ENCODE measurements at regions not wholly inside any gene's neighbourhood (a gene's known extent, or its start where the extent isn't known, plus 50 kb on each side); places are given as distances from the start of the nearest gene placed in this dataset.

GRCh38 chr13:34752283-34752960 is 189.6 kb upstream of the NBEA start:
- DNase-seq (ENCODE audit: low read depth) = no peak

- no peak for DNase-seq (ENCODE audit: low read depth)
Measured at GRCh38 chr13:34756136-34756535, 185.9 kb upstream of the NBEA start.

GRCh38 chr13:34756572-34756971 is 185.5 kb upstream of the NBEA start:
- no peak for DNase-seq (ENCODE audit: low read depth)

GRCh38 chr13:34757441-34757840 is 184.6 kb upstream of the NBEA start:
- no peak for DNase-seq (ENCODE audit: low read depth)

- no peak for DNase-seq (ENCODE audit: low read depth)
Measured at GRCh38 chr13:34758628-34759027, 183.4 kb upstream of the NBEA start.

- no peak for DNase-seq (ENCODE audit: low read depth)
Measured at GRCh38 chr13:34762312-34762711, 179.8 kb upstream of the NBEA start.

- no peak for DNase-seq (ENCODE audit: low read depth)
Measured at GRCh38 chr13:34764246-34764645, 177.8 kb upstream of the NBEA start.

GRCh38 chr13:34765446-34766180 is 176.5 kb upstream of the NBEA start:
- no peak for DNase-seq (ENCODE audit: low read depth)

GRCh38 chr13:34767778-34768177 is 174.3 kb upstream of the NBEA start:
- no peak for DNase-seq (ENCODE audit: low read depth)

GRCh38 chr13:34772206-34772605 is 169.9 kb upstream of the NBEA start:
- DNase-seq (ENCODE audit: low read depth) = no peak

GRCh38 chr13:34772881-34773280 is 169.2 kb upstream of the NBEA start:
- no peak for DNase-seq (ENCODE audit: low read depth)

- no peak for DNase-seq (ENCODE audit: low read depth)
Measured at GRCh38 chr13:34776390-34776981, 165.6 kb upstream of the NBEA start.

- DNase-seq (ENCODE audit: low read depth) = no peak
Measured at GRCh38 chr13:34777089-34777913, 164.8 kb upstream of the NBEA start.

GRCh38 chr13:34777914-34778303 is 164.2 kb upstream of the NBEA start:
- no peak for DNase-seq (ENCODE audit: low read depth)

GRCh38 chr13:34779171-34779570 is 162.9 kb upstream of the NBEA start:
- DNase-seq (ENCODE audit: low read depth) = no peak

- DNase-seq (ENCODE audit: low read depth) = no peak
Measured at GRCh38 chr13:34793301-34793700, 148.8 kb upstream of the NBEA start.

- DNase-seq (ENCODE audit: low read depth) = no peak
Measured at GRCh38 chr13:34803756-34804155, 138.3 kb upstream of the NBEA start.

- no peak for DNase-seq (ENCODE audit: low read depth)
Measured at GRCh38 chr13:34805347-34805746, 136.7 kb upstream of the NBEA start.

GRCh38 chr13:34808649-34809048 is 133.4 kb upstream of the NBEA start:
- no peak for DNase-seq (ENCODE audit: low read depth)

GRCh38 chr13:34810996-34811395 is 131.1 kb upstream of the NBEA start:
- DNase-seq (ENCODE audit: low read depth) = no peak

GRCh38 chr13:34815526-34815925 is 126.5 kb upstream of the NBEA start:
- no peak for DNase-seq (ENCODE audit: low read depth)

GRCh38 chr13:34816245-34816884 is 125.7 kb upstream of the NBEA start:
- DNase-seq (ENCODE audit: low read depth) = peak; percentile 32

Measured in fibroblast of the conjunctiva (primary cell).